Epithelial cell of esophagus (primary cell): ENCODE measurements at regions not wholly inside any gene's neighbourhood (a gene's known extent, or its start where the extent isn't known, plus 50 kb on each side); places are given as distances from the start of the nearest gene placed in this dataset.
A peak's percentile ranks its signal among the peaks of the same experiment; 100 is the strongest.

Experiments
- DNase-seq: peaks from one replicate; pipeline ENCODE4 v3.0.0; 2010; ENCODE audit warnings: low read depth
- H3K4me3 ChIP-seq: 2 replicates; pipeline ENCODE4 v1.5.1; 2011; ENCODE audit warnings: mild to moderate bottlenecking, low read length, control low read depth
- CTCF ChIP-seq: IDR thresholded peaks from 2 replicates; pipeline ENCODE4 v1.5.1; 2011; ENCODE audit warnings: low read depth, mild to moderate bottlenecking, low read length, control low read depth, inconsistent platforms; ENCODE audit not compliant: insufficient read depth; ENCODE audit errors: missing control alignments

DNA sequence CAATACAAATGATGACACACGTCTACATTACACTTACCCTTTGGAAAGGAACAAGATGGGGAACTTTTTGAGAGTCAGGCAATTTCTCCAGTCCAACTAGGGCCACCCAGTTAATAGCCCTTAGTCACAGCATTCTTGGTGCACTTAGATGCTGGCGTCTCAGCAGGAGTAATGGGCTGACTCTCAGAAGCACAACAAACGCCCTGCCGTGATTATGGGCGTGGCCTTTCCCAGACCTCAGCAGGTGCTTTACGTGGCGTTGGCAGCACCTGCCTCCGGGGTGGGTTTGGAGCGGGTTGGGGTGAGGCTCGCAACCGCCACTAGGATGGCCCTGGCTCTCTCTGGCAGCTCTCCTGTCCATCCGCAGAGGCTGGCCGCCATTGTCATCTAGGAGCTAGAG lies 147.6 kb upstream of the SHH start:
- peak; percentile 3 for DNase-seq
- H3K4me3 ChIP-seq, result no peak overlapping the region
- TF ChIP-seq CTCF, result no peak

DNA sequence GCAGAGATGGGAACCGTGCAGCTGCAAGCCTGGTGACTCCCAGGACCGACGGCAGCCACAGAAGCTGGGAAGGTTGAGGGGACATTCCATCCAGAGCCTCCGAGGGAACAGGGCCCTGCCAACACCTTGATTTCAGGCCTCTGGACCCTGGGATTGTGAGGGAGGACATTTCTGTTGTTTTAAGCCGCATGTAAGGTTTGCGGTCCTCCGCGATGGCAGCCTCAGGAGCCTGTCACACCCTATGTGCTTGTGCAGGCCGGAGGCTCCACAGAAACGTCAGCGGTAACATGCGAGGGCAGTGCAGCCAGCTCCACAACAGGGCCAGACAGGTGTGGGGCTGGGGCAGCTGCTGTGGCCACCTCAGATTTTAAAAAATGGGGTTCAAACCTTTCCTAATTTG lies 144.7 kb upstream of the SHH start:
- DNase-seq, result no peak
- TF ChIP-seq CTCF, result no peak
- H3K4me3 ChIP-seq, result no peak overlapping the region

GRCh38 chr7:155955367-155955635 lies 143.0 kb upstream of the SHH start:
- TF ChIP-seq CTCF, result no peak
- DNase-seq, result no peak
- no peak overlapping the region for H3K4me3 ChIP-seq

- no peak for DNase-seq
- H3K4me3 ChIP-seq, result no peak overlapping the region
- TF ChIP-seq CTCF, result no peak
These were observed 142.5 kb upstream of the SHH start for GRCh38 chr7:155954550-155955366.

- no peak overlapping the region for H3K4me3 ChIP-seq
- DNase-seq, result no peak
These were observed 141.7 kb upstream of the SHH start for GRCh38 chr7:155953781-155954549.

DNA sequence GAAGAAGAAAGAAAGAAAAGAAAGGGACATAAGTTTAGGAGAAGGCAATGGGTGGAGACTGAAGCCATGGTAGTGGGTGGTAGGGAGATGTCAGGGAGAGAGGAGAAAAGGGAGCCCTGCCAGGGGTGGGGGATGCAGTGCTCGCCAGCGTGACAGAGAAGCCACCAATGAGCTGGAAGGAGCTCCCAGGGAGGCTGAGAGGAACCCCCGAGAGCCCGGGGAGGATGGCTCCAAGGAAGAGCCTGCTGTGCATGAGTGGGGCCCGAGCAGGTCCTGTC lies 141.2 kb upstream of the SHH start:
- no peak for TF ChIP-seq CTCF
- no peak for DNase-seq
- H3K4me3 ChIP-seq, result no peak overlapping the region

More at GRCh38 chr7:155953781-155954549, 141.7 kb upstream of the SHH start:
- no peak for TF ChIP-seq CTCF
